ENCODE measurements at regions not wholly inside any gene's neighbourhood (a gene's known extent, or its start where the extent isn't known, plus 50 kb on each side); places are given as distances from the start of the nearest gene placed in this dataset.

GRCh38 chr6:153192943-153193885, 62.1 kb upstream of the RGS17 start:
- no peaks in the 10 kb centered on the region for H3K27me3 ChIP-seq
- no peak for DNase-seq
- no peaks in the 10 kb centered on the region for H3K36me3 ChIP-seq
- 75 to 80% methylated on average over 6 of the region's 6 CpGs for WGBS, 2 donors
- H3K27ac ChIP-seq, result no peak overlapping the region
- intact Hi-C loops (cut with DNase I), result no loop called here
- no peaks in the 10 kb centered on the region for H3K4me1 ChIP-seq
- no peak overlapping the region for H3K4me3 ChIP-seq
- TF ChIP-seq EP300 (IDR thresholded peaks at IDR 0.05), result no peak
- no peak for TF ChIP-seq CTCF (IDR thresholded peaks at IDR 0.05)
- no peak for TF ChIP-seq POLR2AphosphoS5 (IDR thresholded peaks at IDR 0.05)
- TF ChIP-seq POLR2A (IDR thresholded peaks at IDR 0.05), result no peak
- H3K9me3 ChIP-seq, result no peaks in the 10 kb centered on the region

GRCh38 chr6:153183925-153184324, 52.8 kb upstream of the RGS17 start:
- Histone ChIP-seq H3K36me3 (no peaks in the 10 kb centered on the region), H3K4me3 (no peak overlapping the region), H3K27ac (no peak overlapping the region), H3K4me1 (no peaks in the 10 kb centered on the region), H3K9me3 (peaks cover 0 to 3% (median 0%) of the 10 kb centered on the region in 4 donors), H3K27me3 (no peaks in the 10 kb centered on the region)
- intact Hi-C loops (cut with DNase I), result no loop called here
- DNase-seq, result no peak
- TF ChIP-seq POLR2AphosphoS5 (IDR thresholded peaks at IDR 0.05) (no peak), CTCF (IDR thresholded peaks at IDR 0.05) (no peak), EP300 (IDR thresholded peaks at IDR 0.05) (no peak), POLR2A (IDR thresholded peaks at IDR 0.05) (no peak)
- 68 to 85% methylated on average over 3 of the region's 3 CpGs for WGBS, 2 donors

Small RNAs in the stretch of these regions (small RNA-seq; reads per million reads assigned to genes)
- gene AL603908.1 (0 reads per million in 3 donors), gene MTND3P20 (0 reads per million in 3 donors), gene MTND4LP20 (0 reads per million in 3 donors), gene RNA5SP225 (0 to 0.44 (median 0) reads per million in 3 donors), gene RNU6-896P (0 reads per million in 3 donors)
